Gastroesophageal sphincter (tissue), 3 donors: ENCODE measurements at regions not wholly inside any gene's neighbourhood (a gene's known extent, or its start where the extent isn't known, plus 50 kb on each side); places are given as distances from the start of the nearest gene placed in this dataset.

Experiments used
- CTCF ChIP-seq, 4 experiments: fragments of 200-600 bp in 2 of 4; fragments of 450-650 bp in 2 of 4; sonication (generic) in 1 of 4; IDR thresholded peaks; one replicate each; pipeline ENCODE4 v1.5.1; 2017 to 2019; ENCODE audit warnings: antibody characterized with exemption in 4 of 4, mild to moderate bottlenecking in 2 of 4, moderate library complexity in 2 of 4
- EP300 ChIP-seq: sonication (generic); formaldehyde crosslinking; IDR thresholded peaks from one replicate; pipeline ENCODE4 v1.6.1; 2017; ENCODE audit warnings: antibody characterized with exemption, mild to moderate bottlenecking
- POLR2A ChIP-seq, 2 donors: fragments of 450-650 bp; IDR thresholded peaks; one replicate each; pipeline ENCODE4 v1.6.1; 2017; ENCODE audit warnings: antibody characterized with exemption in 2 of 2, mild to moderate bottlenecking in 2 of 2, moderate library complexity in 1 of 2
- POLR2AphosphoS5 ChIP-seq: sonication (generic); formaldehyde crosslinking; IDR thresholded peaks from one replicate; pipeline ENCODE4 v1.6.1; 2017; ENCODE audit warnings: antibody characterized with exemption

GRCh38 chr14:87148655-87149054 lies 844.3 kb downstream of the GALC start:
- TF ChIP-seq CTCF (IDR thresholded peaks at IDR 0.05) = no peak
- no peak for TF ChIP-seq POLR2A (IDR thresholded peaks at IDR 0.05)
- TF ChIP-seq POLR2AphosphoS5 = no peak
- TF ChIP-seq EP300 = no peak
